Hematopoietic multipotent progenitor cell treated with erythropoietin and hydrocortisone succinate and interleukin-3 and kit ligand, for 8 days (in vitro differentiated cells): ENCODE measurements at regions not wholly inside any gene's neighbourhood (a gene's known extent, or its start where the extent isn't known, plus 50 kb on each side); places are given as distances from the start of the nearest gene placed in this dataset.

Experiments
- DNase-seq: peaks from one replicate; pipeline ENCODE4 v3.0.0-alpha.2; 2015

DNA sequence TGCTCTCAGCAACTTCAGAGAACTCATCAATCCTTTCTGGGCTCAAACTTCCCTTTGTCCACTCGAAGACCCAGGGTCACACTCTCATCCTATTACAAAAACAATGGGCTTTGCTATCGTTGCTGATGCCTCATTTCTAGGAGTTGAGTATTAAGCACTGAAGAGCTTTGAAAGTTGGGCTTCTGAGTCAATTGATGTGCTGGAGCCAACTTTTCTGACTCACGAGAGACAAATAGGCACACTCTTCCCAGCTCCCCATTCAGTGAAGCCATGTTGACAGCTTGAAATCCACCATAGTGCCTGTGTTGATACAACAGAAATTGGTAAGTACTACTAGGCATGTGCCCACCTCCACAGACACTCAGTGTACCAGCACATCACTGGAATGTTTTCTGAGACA lies 97.5 kb upstream of the PRSS58 start:
- DNase-seq: no peak

DNA sequence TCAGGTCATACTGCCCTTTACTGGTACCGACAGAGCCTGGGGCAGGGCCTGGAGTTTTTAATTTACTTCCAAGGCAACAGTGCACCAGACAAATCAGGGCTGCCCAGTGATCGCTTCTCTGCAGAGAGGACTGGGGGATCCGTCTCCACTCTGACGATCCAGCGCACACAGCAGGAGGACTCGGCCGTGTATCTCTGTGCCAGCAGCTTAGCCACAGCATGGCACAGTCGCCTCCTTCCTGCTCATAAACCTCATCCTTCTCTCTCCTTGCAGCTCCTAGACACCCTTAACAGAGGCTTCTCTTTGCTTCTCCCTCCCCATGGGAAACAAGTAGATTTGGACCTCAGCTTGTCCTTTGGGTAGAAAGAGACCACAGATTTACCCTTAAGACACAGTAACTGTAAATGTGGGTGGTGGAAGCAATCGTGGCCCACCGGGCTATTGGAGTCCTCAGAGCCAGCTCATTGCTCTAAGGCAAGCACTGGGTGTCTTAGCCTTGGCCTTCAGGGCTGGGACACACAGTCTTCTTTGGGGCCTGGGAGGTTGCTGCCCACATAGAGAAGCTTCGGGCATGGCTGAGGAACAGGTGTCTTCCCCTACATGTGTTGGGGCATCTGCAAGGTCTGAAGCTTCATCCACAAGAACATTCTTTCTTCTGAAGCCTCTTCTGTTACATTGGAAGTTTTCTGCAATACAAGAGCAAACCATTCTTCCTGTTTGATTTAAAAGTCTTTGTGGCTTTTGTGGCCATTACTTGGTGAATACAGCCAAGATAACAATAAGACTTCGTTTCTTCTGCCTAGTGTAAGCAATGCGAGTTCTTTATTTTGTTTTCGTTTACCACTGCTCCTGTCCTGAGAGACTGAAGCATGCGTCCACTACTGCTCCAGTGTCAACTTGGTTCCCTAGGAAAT lies 95.5 kb upstream of the PRSS58 start:
- DNase-seq: no peak

DNA sequence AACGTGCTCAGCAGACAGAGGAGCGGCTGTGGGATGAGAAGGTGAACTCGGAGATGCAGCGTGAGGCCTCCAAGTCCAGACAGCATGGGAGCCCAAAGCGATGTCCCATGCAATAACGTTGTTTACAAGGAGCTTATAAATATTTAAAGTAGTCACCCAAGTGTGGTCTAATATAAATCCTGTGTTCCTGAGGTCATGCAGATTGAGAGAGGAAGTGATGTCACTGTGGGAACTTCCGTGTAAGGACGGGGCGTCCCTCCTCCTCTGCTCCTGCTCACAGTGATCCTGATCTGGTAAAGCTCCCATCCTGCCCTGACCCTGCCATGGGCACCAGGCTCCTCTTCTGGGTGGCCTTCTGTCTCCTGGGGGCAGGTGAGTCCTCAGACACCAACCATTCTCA lies 94.7 kb upstream of the PRSS58 start:
- DNase-seq: no peak

DNA sequence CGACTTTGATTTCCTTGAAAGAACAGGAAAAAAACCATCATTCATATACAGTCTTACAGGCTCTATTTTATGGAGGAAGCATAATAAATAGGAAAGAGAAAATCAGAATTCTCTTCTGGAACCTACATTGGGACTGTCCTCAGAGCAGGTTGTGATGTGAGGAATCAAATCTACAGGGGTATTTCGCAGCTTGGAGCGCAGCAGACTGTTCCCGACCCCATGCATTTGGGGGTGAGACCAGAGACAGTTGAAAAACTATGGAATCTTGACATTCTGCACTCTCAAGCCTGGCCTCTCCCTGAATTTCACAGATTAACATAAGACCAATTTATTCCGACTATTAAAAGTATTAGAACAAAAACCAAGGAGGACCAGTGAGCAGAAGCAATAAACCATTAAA lies 93.3 kb upstream of the PRSS58 start:
- no peak for DNase-seq

DNA sequence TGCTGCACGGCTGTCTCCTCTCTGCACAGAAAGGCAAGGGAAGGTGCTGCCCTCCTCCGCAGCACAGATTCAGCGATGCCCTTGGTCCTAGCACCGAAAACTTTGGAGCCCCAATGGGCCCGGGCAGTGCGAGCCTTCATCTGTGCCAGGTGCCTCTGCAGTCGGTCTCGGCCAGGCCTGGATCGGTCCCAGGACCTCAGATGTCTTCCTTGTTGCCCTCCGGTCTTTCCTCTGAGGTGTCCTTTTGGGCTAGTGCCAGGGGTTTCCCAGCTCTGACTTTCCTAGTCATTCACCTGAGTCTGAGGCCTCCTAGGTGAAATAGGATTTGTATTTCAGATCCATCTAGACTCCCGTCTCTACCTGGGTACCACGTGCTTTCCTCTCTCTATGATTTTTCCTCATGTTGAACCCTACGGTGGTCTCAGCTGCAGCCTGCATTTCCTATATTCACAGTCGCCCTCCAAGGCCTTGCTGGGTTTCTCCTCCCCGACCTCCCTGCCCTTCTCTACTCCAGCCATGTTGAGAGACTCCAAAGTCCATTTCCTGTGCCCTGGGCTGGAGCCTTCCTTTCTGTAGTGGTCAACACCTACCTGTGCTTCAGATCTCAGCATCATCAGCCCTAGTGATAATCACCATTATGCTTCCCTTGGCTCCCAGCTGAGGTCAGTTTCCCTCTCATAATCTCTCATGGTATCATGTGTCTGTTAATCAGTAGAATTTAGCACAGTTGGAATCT lies 92.0 kb upstream of the PRSS58 start:
- DNase-seq: no peak

DNA sequence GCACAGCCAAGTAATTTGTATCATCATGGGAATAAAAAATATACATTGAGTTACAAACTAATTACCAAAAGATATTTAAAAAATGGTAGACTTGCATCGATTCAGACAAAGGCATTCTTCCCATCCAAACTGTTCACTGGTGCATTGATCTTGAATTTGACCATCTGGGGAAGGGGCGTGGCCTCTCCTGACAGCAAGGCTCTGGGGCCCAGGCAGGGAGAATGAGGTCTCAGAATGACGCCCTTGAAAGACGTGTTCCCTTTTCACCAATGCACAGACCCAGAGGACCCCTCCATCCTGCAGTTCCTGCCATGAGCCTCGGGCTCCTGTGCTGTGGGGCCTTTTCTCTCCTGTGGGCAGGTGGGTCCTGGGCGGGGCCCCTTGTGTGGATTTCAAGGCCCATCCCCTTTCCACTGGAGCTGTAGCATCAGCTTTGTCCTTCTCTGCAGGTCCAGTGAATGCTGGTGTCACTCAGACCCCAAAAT lies 91.1 kb upstream of the PRSS58 start:
- no peak for DNase-seq

DNA sequence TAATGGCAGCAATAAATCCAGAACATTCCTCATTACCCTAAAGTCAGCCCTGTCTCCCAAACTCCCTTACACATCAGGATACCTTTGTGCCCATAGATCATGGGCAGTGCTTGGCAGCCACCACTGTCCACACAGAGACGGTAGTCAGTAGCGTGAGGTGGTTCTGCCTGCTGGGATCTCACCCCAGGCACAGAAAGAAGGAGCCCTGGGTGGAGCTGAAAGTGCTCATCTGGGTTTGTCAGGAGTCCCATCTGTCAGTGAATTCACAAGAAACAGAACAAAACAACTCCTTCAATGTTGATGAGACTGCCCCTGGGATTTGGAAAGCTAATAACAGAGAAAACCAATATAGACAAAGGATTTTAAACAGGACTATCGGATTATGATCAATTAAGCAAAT lies 90.2 kb upstream of the PRSS58 start:
- no peak for DNase-seq

DNA sequence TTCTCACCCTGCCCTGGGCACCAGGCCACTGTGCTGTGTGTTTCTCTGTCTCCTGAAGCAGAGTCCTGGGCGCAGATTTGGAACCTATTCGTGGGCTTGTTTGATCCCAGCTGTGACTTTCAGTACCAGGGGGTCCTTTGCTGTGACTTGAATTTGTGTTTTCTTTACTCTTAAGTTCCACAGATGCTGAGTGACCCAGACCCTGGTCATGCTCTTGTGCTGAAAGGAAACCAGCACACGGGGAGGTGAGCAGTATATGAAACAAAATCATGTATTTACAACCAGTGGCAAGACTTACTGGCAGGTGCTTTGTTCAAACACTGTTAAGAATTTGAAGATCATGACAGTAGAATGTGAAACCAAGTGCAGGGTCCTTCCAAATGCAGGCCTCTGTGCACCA lies 89.2 kb upstream of the PRSS58 start:
- no peak for DNase-seq

DNA sequence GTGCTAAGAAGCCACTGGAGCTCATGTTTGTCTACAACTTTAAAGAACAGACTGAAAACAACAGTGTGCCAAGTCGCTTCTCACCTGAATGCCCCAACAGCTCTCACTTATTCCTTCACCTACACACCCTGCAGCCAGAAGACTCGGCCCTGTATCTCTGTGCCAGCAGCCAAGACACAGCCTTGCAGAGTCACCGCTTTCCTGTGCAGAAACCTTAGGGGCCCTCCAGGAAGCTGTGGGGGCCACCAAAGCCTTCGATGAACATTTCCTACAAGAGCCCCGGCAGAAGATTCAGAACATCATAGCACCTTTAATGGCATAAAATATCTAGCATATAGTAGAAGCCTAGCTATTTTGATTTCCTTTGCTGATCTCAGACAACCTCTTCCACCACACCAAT lies 88.0 kb upstream of the PRSS58 start:
- DNase-seq: no peak

DNA sequence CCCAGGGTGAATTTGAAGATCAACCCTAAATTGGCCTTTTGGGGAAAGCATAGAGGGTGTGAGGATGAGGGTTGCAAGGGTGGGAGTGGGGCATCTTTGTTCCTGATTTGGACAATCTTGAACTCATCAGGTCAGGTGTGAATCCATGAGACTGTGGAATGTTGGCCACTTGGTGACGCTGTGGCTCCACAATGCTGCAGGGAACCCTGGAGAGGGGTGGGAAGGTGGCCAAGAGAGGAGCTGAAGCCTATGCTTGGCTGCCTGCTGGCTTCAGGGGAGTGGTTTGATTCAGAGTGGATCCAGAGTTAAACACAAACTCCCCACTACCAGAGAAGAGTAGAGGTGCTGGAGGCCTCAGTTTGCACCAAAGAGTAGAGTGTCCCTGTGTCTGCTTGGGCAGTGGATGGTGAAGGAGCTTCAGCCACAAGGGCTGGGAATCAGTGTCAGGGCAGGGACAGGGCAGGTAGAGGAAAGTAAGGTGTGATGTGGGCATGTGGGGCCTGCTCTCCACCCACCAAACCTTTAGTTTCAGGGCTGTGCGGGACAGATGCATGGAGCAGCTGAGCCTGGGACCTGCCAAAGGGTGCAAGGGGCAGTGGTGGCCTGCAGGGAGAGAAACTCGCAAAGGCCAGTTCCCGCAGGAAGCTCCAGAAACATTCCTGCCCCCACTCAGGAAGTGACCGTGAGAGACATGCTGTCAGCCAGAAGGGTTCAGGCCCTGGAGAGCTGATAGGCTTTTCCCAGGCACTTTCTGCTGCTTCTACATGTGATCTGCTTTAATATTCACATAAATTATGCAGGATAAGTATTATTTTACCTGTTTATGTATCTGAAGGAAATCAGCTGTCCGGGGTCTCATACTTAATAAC lies 81.0 kb upstream of the PRSS58 start:
- DNase-seq: no peak

DNA sequence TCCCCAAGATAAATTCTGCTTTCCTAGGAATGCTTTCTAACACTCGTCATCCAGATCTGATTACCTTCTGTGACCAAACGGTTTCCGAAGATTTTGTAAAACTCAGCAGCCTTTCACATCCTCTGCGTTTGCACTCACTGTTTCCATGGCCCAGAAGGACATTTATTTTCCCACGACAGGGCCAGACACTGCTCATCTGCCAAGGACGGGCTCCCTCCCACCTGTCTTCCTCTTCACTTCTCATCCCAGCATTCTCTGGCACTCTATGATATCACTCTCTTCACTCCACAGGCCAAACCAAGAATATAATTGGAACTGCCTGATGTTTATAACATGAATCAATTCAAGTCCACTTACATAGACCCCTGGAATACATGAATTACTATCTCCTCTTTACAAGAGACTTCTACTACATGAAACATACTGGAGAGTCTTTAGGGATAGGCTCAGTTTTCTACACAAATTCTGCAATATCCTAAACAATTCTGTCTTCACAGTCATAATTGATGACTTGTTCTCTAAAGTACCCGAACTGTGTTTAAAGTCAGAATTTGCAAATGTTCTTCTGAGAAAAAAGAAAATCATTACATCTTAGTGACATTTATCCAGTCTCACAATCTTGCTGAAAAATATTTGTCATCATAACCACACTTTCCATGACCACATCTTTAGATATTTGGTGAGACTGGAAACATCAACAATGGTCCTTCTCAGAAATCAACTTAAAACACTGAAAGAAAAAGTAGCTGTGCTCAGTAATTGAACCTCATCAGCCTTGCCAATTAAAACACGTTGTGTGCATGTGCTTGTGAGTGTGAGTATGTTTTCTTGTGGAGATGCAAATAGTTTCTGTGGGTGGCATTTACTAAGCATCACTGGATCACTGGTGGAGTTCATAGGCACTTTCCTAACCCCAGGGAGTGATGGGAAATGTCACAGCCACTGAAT lies 79.5 kb upstream of the PRSS58 start:
- DNase-seq: no peak

DNA sequence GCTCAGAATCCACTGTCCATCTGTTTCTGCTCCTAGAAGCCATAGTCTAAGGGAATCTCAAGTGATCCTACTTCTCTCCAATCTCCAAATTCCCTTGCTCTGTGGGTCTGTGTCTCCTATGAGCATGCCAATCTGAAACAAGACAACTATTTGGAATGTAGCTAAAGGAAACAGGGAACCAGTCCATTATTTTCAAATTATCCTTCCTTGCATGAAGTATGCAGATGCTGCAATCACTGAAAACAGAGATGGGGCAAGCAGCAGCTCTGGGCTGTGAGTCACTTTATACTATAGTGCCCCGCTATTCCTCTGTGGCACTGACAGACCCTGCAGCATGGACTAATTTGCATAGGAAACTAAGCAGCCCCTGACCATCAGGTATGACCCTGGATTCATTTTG lies 76.9 kb upstream of the PRSS58 start:
- DNase-seq: no peak

DNA sequence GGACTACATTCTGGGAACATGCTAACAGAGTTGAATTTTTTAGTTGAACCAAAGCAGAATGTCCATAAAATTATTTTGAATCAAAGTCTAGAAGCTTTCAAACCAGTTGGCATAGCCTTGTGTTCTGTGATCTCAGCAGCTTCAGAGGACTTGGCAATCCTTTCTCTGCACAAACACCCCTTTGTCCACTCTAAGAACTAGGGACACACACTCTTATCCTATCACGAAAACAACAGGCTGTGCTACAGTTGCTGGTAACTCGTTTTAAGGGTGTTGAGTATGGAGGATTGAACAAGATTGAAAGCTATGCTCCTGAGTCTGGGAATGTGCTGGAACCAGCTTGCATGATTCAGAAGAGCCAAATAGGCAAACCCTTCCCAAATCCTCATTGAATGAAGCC lies 76.4 kb upstream of the PRSS58 start:
- no peak for DNase-seq

DNA sequence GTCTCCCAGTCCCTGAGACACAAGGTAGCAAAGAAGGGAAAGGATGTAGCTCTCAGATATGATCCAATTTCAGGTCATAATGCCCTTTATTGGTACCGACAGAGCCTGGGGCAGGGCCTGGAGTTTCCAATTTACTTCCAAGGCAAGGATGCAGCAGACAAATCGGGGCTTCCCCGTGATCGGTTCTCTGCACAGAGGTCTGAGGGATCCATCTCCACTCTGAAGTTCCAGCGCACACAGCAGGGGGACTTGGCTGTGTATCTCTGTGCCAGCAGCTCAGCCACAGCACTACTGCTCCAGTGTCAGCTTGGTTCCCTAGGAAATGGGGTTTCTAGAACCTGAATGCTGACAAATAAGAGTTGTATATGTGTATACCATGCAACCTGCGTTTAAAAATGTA lies 74.6 kb upstream of the PRSS58 start:
- no peak for DNase-seq

DNA sequence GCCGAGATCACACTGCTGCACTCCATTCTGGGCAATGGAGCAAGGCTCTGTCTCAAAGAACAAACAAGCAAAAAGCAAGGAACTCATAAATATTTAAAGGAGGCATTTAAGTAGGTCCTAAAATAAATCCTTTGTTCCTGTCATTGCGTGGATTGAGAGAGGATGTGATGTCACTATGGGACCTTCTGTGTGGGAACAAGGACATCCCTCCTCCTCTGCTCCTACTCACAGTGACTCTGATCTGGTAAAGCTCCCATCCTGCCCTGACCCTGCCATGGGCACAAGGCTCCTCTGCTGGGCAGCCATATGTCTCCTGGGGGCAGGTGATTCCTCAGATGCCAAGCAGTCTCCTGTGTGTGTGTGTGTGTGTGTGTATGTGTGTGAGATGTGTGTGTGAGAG lies 74.1 kb upstream of the PRSS58 start:
- no peak for DNase-seq

DNA sequence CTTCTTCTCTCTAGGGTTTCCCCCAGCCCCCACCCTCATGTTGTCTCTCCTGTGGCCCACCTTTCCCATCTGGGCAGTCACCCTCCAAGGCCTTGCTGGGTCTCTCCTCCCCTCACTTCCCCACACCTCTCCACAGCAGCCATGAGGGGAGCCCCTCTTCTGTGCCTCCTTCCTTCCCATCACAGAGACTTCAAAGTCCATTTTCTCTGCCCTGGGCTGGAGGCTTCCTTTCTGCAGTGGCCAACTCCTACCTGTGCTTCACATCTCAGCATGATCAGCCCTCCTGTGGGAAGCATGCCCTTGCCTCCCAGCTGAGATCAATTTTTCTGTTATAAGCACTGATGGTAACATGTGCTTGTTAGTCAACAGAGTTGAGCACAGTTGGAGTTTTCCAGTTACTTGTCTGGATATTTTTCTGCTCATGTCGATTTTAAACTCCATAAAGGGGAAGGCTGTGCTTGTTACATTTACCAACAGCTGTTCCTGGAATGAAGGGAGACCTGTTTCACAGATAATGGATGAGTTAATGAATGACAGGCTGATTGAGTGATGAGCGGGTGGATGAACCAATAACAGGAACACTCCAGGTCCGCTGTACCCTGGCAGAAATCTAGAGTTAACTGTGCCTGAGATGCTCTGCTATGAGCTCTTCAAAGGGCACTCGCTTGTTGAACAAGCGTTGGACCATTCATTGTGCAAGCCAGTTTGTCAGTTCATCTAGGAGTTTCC lies 71.4 kb upstream of the PRSS58 start:
- DNase-seq: no peak

DNA sequence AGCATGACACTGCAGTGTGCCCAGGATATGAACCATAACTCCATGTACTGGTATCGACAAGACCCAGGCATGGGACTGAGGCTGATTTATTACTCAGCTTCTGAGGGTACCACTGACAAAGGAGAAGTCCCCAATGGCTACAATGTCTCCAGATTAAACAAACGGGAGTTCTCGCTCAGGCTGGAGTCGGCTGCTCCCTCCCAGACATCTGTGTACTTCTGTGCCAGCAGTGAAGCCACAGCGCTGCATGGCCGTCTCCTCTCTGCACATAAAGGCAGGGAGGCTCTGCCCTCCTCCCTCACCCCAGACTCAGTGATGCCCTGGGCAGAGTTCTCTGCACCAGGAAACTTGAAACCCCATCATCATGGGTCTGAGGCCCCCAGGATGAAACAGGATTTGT lies 70.7 kb upstream of the PRSS58 start:
- DNase-seq: no peak

DNA sequence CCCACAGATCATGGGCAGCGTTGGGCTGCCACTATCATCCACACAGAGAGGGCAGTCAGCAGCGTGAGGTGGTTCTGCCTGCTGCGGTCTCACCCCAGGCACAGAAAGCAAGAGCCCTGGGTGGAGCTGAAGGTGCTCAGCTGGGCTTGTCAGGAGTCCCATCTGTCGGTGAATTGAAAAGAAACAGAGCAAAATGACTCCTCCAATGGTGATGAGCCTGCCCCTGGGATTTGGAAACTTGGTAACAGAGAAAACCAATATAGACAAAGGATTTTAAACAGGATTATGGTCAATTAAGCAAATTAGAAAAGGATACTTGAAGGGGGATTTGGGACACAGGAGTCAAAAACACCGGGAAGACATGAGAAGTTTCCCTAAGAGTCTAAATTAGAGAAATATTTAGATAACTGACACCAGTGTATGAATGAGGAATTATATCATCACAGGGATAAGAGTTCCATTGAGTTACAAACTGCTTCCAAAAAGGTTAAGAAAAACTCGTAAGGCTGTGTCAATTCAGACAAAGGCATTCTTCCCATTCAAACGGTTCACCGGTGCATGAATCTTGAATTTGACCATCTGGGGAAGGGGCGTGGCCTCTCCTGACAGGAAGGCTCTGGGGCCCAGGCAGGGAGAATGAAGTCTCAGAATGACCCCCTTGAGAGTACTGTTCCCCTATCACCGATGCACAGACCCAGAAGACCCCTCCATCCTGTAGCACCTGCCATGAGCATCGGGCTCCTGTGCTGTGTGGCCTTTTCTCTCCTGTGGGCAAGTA lies 70.0 kb upstream of the PRSS58 start:
- DNase-seq: no peak

DNA sequence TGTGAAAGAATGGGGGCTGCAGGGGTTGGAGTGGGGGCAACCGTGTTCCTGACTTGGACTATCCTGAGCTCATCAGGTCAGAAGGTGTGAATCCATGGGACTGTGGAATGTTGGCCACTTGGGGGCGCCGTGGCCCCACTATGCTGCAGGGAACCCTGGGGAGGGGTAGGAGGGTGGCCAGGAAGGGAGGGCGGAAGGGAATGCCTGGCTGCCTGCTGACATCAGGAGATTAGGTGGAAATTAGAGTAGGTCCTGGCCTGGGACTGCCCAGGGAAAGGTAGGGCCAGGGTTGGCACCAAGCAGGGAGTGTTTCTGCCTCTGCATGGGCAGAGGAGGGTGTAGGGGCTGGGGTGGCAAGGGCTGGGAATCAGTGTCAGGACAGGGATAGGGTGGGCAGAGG lies 65.8 kb upstream of the PRSS58 start:
- DNase-seq: peak; percentile 31

DNA sequence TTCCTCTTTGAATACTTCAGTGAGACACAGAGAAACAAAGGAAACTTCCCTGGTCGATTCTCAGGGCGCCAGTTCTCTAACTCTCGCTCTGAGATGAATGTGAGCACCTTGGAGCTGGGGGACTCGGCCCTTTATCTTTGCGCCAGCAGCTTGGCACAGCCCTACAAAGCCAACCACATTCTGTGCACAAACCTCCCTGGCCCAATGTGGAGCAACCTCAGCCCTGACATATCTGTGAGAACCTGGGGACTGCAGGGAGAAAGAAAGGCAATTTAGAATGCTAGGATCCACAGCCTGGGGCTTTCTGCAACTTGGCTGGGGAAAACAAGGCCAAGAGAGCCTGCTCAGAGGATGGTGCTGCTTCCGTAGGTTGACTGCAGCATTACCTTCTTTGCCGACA lies 63.5 kb upstream of the PRSS58 start:
- DNase-seq: peak; percentile 33

DNA sequence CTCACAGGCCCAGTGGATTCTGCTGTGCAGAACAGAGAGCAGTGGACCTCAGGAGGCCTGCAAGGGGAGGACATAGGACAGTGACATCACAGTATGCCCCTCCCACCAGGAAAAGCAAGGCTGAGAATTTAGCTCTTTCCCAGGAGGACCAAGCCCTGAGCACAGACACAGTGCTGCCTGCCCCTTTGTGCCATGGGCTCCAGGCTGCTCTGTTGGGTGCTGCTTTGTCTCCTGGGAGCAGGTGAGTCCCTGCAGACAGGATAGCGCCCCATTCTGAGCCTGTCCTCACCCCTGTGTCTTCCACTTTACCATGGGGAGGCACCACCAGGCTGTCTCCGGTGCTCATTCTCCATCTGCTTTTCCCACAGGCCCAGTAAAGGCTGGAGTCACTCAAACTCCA lies 63.0 kb upstream of the PRSS58 start:
- DNase-seq: no peak
